Spleen (tissue), 7 donors: ENCODE measurements at regions not wholly inside any gene's neighbourhood (a gene's known extent, or its start where the extent isn't known, plus 50 kb on each side); places are given as distances from the start of the nearest gene placed in this dataset.

Experiments
- CTCF ChIP-seq, 11 experiments: fragments of 200-600 bp in 7 of 11; fragments of 450-650 bp in 4 of 11; sonication (generic) in 4 of 11; IDR thresholded peaks in 8 of 11; conservative IDR thresholded peaks in 3 of 11; 1 replicate in 7 of 11; 2 replicates in 4 of 11; pipeline versions ENCODE4 v1.4.0 to v1.8.0; 2016 to 2021; ENCODE audit warnings: antibody characterized with exemption in 11 of 11, inconsistent platforms in 4 of 11, mild to moderate bottlenecking in 1 of 11
- POLR2A ChIP-seq, 3 donors: fragments of 450-650 bp; IDR thresholded peaks; one replicate each; pipeline ENCODE4 v1.5.1; 2017; ENCODE audit warnings: antibody characterized with exemption in 3 of 3, mild to moderate bottlenecking in 1 of 3
- POLR2AphosphoS5 ChIP-seq, 3 donors: sonication (generic); formaldehyde crosslinking; IDR thresholded peaks; one replicate each; pipeline ENCODE4 v1.5.1; 2017; ENCODE audit warnings: antibody characterized with exemption in 3 of 3
- donor health status: DM: no; HTN: no; CAD: no; lungs with moderate emphysema.
- donor health status: DM: no; HTN: no; CAD: no.
- donor health status: DM: no; HTN: no; CAD: no.

DNA sequence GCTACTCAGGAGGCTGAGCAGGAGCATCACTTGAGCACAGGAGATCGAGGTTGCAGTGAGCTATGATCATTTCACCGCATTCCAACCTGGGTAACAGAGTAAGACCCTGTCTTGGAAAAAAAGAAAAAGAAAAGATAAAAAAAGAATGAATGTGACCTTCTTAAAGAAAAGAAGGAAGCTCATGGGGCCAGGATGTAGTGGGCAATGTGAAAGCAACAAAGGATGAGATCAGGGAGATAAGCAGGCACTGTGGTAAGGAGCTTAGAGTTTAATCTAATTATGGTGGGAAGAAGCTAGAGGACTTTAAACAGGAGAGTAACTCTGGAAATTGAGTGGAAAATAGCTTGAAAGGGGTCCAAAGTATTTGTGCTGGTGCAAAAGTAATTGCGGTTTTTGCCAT, 231.6 kb upstream of the UBE2E2 start:
- TF ChIP-seq POLR2AphosphoS5 (IDR thresholded peaks at IDR 0.05): no peak
- TF ChIP-seq CTCF (IDR thresholded peaks at IDR 0.05 in 8 of 11, conservative IDR thresholded peaks at IDR 0.05 in 3 of 11): no peak
- no peak for TF ChIP-seq POLR2A (IDR thresholded peaks at IDR 0.05)
